Left ventricle myocardium inferior (tissue), 1 donor: ENCODE measurements at regions not wholly inside any gene's neighbourhood (a gene's known extent, or its start where the extent isn't known, plus 50 kb on each side); places are given as distances from the start of the nearest gene placed in this dataset.

Source experiments
- DNase-seq: peaks from one replicate; pipeline ENCODE4 v3.0.0-alpha.2; 2020
- H3K27ac ChIP-seq: fragments of 200-600 bp; replicated peaks from 2 replicates; pipeline ENCODE4 v1.8.0; 2021
- H3K27me3 ChIP-seq: fragments of 200-600 bp; 2 replicates; pipeline ENCODE4 v1.8.0; 2021; ENCODE audit warnings: low read depth
- H3K36me3 ChIP-seq: fragments of 200-600 bp; 2 replicates; pipeline ENCODE4 v1.8.0; 2021
- H3K4me1 ChIP-seq: fragments of 200-600 bp; 2 replicates; pipeline ENCODE4 v1.8.0; 2021
- H3K4me3 ChIP-seq: fragments of 200-600 bp; 2 replicates; pipeline ENCODE4 v1.8.0; 2021; ENCODE audit warnings: mild to moderate bottlenecking, moderate library complexity
- H3K9me3 ChIP-seq: fragments of 200-600 bp; replicated peaks from 2 replicates; pipeline ENCODE4 v1.8.0; 2021
- intact Hi-C: fragments of 100-400 bp; cut with micrococcal nuclease; formaldehyde crosslinking; loops from one replicate; pipeline ENCODE4 v1.11.0; 2022
- TF ChIP-seq, protein P1 (sequence below): fragments of 200-600 bp; IDR thresholded peaks from 2 replicates; pipeline ENCODE4 v1.8.0; 2021; ENCODE audit warnings: antibody characterized with exemption, mild to moderate bottlenecking, borderline replicate concordance
- donor health status: DM: no; HTN: yes; CAD: no; lungs with severe emphysema.

DNA sequence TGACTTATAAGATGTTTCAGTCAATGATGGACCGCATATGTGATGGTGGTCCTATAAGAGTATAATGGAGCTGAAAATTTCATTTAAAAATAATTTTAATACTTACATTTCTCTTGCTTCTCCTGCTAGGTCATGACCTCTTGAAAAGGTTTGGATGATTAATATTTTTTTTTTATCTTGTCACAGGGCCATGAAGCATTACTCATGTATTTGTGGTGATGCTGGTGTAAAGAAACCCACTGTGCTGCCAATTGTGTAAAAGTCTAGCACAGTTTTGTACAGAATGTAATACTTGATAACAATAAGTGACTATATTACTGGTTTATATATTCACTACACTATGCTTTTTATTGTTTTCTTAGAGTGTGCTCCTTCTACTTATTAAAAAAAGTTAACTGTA is 124.2 kb upstream of the CELF4 start:
- no peak overlapping the region for H3K27ac ChIP-seq
- H3K4me3 ChIP-seq, result no peak overlapping the region
- TF ChIP-seq, protein P1, sequence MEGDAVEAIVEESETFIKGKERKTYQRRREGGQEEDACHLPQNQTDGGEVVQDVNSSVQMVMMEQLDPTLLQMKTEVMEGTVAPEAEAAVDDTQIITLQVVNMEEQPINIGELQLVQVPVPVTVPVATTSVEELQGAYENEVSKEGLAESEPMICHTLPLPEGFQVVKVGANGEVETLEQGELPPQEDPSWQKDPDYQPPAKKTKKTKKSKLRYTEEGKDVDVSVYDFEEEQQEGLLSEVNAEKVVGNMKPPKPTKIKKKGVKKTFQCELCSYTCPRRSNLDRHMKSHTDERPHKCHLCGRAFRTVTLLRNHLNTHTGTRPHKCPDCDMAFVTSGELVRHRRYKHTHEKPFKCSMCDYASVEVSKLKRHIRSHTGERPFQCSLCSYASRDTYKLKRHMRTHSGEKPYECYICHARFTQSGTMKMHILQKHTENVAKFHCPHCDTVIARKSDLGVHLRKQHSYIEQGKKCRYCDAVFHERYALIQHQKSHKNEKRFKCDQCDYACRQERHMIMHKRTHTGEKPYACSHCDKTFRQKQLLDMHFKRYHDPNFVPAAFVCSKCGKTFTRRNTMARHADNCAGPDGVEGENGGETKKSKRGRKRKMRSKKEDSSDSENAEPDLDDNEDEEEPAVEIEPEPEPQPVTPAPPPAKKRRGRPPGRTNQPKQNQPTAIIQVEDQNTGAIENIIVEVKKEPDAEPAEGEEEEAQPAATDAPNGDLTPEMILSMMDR, result no peak
- intact Hi-C loops, result no loop called here
- no peaks in the 10 kb centered on the region for H3K9me3 ChIP-seq
- no peaks in the 10 kb centered on the region for H3K4me1 ChIP-seq
- no peaks in the 10 kb centered on the region for H3K27me3 ChIP-seq
- no peak for DNase-seq
- no peaks in the 10 kb centered on the region for H3K36me3 ChIP-seq

DNA sequence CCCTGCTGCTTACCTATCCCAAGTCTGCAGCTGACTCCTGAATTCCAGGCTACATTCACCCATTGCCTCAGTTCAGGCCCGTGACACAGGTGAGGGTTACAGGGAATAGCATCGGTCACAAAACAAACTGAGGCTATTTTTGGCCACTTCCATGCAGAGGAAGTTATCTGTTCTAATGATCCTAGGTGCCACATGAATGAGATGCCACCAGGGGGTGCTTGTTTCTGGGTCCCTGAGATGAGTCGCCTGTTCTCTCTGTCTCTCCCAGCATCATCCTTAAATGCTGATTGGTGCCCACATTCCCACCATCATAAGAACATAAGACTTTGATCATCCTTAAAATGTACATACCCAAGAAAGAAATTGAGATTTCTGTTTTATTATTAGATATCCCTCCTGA is 119.0 kb upstream of the CELF4 start:
- Histone ChIP-seq H3K4me1 (no peaks in the 10 kb centered on the region), H3K9me3 (no peaks in the 10 kb centered on the region), H3K36me3 (no peaks in the 10 kb centered on the region), H3K27me3 (peaks cover 18% of the 10 kb centered on the region), H3K27ac (no peak overlapping the region), H3K4me3 (no peak overlapping the region)
- intact Hi-C loops, result no loop called here
- TF ChIP-seq, protein P1, result no peak
- no peak for DNase-seq

DNA sequence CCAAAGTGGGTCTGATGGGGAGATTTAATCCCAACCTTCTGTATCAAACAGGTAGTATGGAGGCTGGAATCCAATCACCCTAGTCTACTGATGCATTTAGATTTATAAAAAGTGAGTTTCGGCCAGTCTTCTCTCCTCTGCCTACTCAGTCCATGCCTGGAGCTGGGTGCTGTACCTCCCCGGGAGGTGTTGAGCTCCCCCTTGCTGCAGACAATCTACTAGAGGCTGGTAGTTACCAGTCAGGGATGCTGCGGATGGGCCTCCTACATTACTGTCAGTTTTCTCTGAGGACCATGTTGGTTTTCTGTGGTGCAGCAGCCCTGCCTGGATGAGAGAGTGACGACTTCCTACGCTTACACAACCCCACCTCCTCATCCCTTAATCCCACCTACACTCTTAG is 118.6 kb upstream of the CELF4 start:
- TF ChIP-seq, protein P1, result no peak
- Histone ChIP-seq H3K9me3 (no peaks in the 10 kb centered on the region), H3K36me3 (no peaks in the 10 kb centered on the region), H3K27me3 (peaks cover 18% of the 10 kb centered on the region), H3K4me1 (no peaks in the 10 kb centered on the region), H3K27ac (no peak overlapping the region), H3K4me3 (no peak overlapping the region)
- no peak for DNase-seq
- intact Hi-C loops, result no loop called here

DNA sequence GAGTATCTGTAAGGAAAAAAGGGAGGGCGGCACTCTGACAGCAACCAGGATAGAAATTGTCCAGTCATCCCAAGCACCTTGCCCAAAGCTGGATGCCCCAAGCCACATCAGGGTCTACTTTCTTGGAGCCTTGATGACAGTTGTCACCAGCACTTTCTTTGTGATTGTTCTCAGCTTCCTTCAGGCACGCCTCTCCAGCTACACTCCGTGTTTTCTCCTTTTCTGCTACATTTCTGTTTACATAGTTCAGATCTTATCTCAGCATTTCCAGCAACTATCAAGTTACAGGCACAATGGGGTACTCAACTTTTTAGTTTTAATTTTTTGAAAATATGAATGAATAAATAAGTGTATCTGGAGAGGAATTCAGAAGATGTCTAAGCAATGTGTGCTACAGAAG is 115.3 kb upstream of the CELF4 start:
- H3K27ac ChIP-seq, result no peak overlapping the region
- intact Hi-C loops, result no loop called here
- no peak for DNase-seq
- no peak overlapping the region for H3K4me3 ChIP-seq
- H3K4me1 ChIP-seq, result no peaks in the 10 kb centered on the region
- TF ChIP-seq, protein P1, result no peak
- peaks cover 18% of the 10 kb centered on the region for H3K27me3 ChIP-seq
- peaks cover 5% of the 10 kb centered on the region for H3K9me3 ChIP-seq
- H3K36me3 ChIP-seq, result no peaks in the 10 kb centered on the region

DNA sequence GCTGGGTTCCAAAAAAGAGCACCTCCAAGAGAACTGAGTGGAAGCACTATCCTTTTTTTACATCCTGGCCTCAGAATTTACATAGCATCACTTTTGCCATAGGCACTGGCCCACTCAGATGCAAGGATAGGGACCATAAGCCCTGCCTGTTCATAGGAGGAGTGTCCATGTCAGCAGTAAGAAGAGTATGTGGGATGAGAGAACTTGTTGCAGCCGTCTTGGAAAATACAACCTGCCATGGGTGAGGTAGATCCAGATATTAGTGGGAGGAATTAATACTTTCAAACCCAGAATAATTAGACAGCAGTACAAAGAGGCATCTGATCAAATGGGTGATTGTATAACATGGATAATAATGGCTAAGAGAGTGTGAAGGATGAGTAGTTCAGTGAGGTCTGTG is 110.7 kb upstream of the CELF4 start:
- TF ChIP-seq, protein P1, result no peak
- DNase-seq, result no peak
- Histone ChIP-seq H3K4me1 (no peaks in the 10 kb centered on the region), H3K27me3 (peaks cover 12% of the 10 kb centered on the region), H3K9me3 (peaks cover 16% of the 10 kb centered on the region), H3K27ac (no peak overlapping the region), H3K4me3 (no peak overlapping the region), H3K36me3 (no peaks in the 10 kb centered on the region)
- intact Hi-C loops, result no loop called here

DNA sequence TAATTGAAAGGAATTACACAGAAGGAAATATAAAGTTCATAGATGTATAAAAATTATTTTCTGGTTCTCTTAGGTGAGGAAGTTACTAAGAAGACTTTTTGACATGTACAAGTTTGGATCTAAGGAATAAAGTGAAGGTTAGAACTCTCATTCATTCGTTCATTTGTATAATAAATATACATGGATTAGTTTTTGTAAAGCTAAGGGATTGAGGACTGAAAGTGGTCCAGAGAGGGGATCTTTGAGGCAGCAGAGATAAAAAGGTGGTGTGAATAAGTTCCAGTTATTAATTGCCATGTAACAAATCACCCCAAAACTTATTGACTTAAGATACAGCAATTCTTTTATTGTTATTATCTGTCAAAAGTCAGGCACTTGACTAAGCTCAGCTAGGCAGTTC is 110.1 kb upstream of the CELF4 start:
- Histone ChIP-seq H3K27me3 (peaks cover 9% of the 10 kb centered on the region), H3K36me3 (no peaks in the 10 kb centered on the region), H3K4me3 (no peak overlapping the region), H3K4me1 (no peaks in the 10 kb centered on the region), H3K9me3 (peaks cover 16% of the 10 kb centered on the region), H3K27ac (no peak overlapping the region)
- TF ChIP-seq, protein P1, result no peak
- intact Hi-C loops, result no loop called here
- no peak for DNase-seq
